Sigmoid colon (tissue), 4 donors: ENCODE measurements at regions not wholly inside any gene's neighbourhood (a gene's known extent, or its start where the extent isn't known, plus 50 kb on each side); places are given as distances from the start of the nearest gene placed in this dataset.

Experiments
- POLR2AphosphoS5 ChIP-seq, 4 donors: sonication (generic); formaldehyde crosslinking; IDR thresholded peaks; one replicate each; pipeline ENCODE4 v1.6.1; 2017; ENCODE audit warnings: antibody characterized with exemption in 4 of 4
- TF ChIP-seq, protein P1 (sequence below), 4 experiments: fragments of 450-650 bp in 3 of 4; fragments of 200-600 bp in 1 of 4; IDR thresholded peaks; one replicate each; pipeline ENCODE4 v1.5.1; 2016 to 2019; ENCODE audit warnings: antibody characterized with exemption in 4 of 4, mild to moderate bottlenecking in 3 of 4, moderate library complexity in 2 of 4

GRCh38 chr3:194745422-194746184 is 59.9 kb downstream of the FAM43A start:
- TF ChIP-seq, protein P1, sequence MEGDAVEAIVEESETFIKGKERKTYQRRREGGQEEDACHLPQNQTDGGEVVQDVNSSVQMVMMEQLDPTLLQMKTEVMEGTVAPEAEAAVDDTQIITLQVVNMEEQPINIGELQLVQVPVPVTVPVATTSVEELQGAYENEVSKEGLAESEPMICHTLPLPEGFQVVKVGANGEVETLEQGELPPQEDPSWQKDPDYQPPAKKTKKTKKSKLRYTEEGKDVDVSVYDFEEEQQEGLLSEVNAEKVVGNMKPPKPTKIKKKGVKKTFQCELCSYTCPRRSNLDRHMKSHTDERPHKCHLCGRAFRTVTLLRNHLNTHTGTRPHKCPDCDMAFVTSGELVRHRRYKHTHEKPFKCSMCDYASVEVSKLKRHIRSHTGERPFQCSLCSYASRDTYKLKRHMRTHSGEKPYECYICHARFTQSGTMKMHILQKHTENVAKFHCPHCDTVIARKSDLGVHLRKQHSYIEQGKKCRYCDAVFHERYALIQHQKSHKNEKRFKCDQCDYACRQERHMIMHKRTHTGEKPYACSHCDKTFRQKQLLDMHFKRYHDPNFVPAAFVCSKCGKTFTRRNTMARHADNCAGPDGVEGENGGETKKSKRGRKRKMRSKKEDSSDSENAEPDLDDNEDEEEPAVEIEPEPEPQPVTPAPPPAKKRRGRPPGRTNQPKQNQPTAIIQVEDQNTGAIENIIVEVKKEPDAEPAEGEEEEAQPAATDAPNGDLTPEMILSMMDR (IDR thresholded peaks at IDR 0.05) = no peak
- no peak for TF ChIP-seq POLR2AphosphoS5 (IDR thresholded peaks at IDR 0.05)
